ENCODE measurements at regions not wholly inside any gene's neighbourhood (a gene's known extent, or its start where the extent isn't known, plus 50 kb on each side); places are given as distances from the start of the nearest gene placed in this dataset.

- Histone ChIP-seq H3K4me3 (no peak overlapping the region), H3K36me3 (no peaks in the 10 kb centered on the region), H3K9me3 (no peaks in the 10 kb centered on the region), H3K27me3 (no peaks in the 10 kb centered on the region), H3K27ac (no peak overlapping the region), H3K4me1 (peaks cover 0 to 7% (median 0%) of the 10 kb centered on the region in 4 donors)
- no peak for TF ChIP-seq EP300 (IDR thresholded peaks at IDR 0.05)
- TF ChIP-seq CTCF (IDR thresholded peaks at IDR 0.05) = no peak
- no peak for TF ChIP-seq POLR2A (IDR thresholded peaks at IDR 0.05)
- no peak for DNase-seq (ENCODE audit: low spot score in 2 of 2)
- WGBS, 2 donors = 54 to 55% methylated on average over 2 of the region's 2 CpGs
These were observed 72.9 kb upstream of the OR5AN1 start for GRCh38 chr11:59285716-59286260.

- H3K27ac ChIP-seq = no peak overlapping the region
- H3K4me3 ChIP-seq = no peak overlapping the region
- H3K4me1 ChIP-seq = peaks cover 0 to 7% (median 0%) of the 10 kb centered on the region in 4 donors
- no peaks in the 10 kb centered on the region for H3K36me3 ChIP-seq
- no peak for DNase-seq (ENCODE audit: low spot score in 2 of 2)
- H3K27me3 ChIP-seq = no peaks in the 10 kb centered on the region
- H3K9me3 ChIP-seq = no peaks in the 10 kb centered on the region
- TF ChIP-seq POLR2A (IDR thresholded peaks at IDR 0.05) = no peak
- no peak for TF ChIP-seq EP300 (IDR thresholded peaks at IDR 0.05)
- peak in 1 of 5 experiments; percentile 6 for TF ChIP-seq CTCF (IDR thresholded peaks at IDR 0.05)
- 37 to 39% methylated on average over 5 of the region's 5 CpGs for WGBS, 2 donors
These were observed 72.0 kb upstream of the MPEG1 start for GRCh38 chr11:59284773-59285129.

- no peaks in the 10 kb centered on the region for H3K9me3 ChIP-seq
- no peak overlapping the region for H3K27ac ChIP-seq
- WGBS, 2 donors = 48 to 51% methylated on average over 14 of the region's 14 CpGs
- TF ChIP-seq EP300 (IDR thresholded peaks at IDR 0.05) = no peak
- peak; percentile 80 to 87 (median 83) for TF ChIP-seq CTCF (IDR thresholded peaks at IDR 0.05)
- H3K27me3 ChIP-seq = no peaks in the 10 kb centered on the region
- H3K36me3 ChIP-seq = no peaks in the 10 kb centered on the region
- H3K4me3 ChIP-seq = no peak overlapping the region
- DNase-seq (ENCODE audit: low spot score in 2 of 2) = peak; percentile 23 to 71
- H3K4me1 ChIP-seq = peaks cover 0 to 7% (median 0%) of the 10 kb centered on the region in 4 donors
These were observed 71.4 kb upstream of the MPEG1 start for GRCh38 chr11:59283825-59284772.

- Histone ChIP-seq H3K9me3 (no peaks in the 10 kb centered on the region), H3K36me3 (no peaks in the 10 kb centered on the region), H3K27me3 (no peaks in the 10 kb centered on the region), H3K4me3 (no peak overlapping the region), H3K4me1 (peaks cover 0 to 7% (median 0%) of the 10 kb centered on the region in 4 donors), H3K27ac (no peak overlapping the region)
- DNase-seq (ENCODE audit: low spot score in 2 of 2) = no peak
- TF ChIP-seq CTCF (IDR thresholded peaks at IDR 0.05) = no peak
- TF ChIP-seq POLR2A (IDR thresholded peaks at IDR 0.05) = no peak
- TF ChIP-seq EP300 (IDR thresholded peaks at IDR 0.05) = no peak
- WGBS, 2 donors = 82 to 83% methylated on average over 4 of the region's 4 CpGs
These were observed 70.6 kb upstream of the MPEG1 start for GRCh38 chr11:59283311-59283710.

- TF ChIP-seq POLR2A (IDR thresholded peaks at IDR 0.05) (no peak), CTCF (IDR thresholded peaks at IDR 0.05) (no peak), EP300 (IDR thresholded peaks at IDR 0.05) (no peak)
- WGBS, 2 donors = 72 to 78% methylated on average over 2 of the region's 2 CpGs
- Histone ChIP-seq H3K27ac (no peak overlapping the region), H3K27me3 (no peaks in the 10 kb centered on the region), H3K4me3 (no peak overlapping the region), H3K9me3 (peaks cover 0 to 8% (median 0%) of the 10 kb centered on the region in 4 donors), H3K36me3 (no peaks in the 10 kb centered on the region), H3K4me1 (peaks cover 0 to 7% (median 0%) of the 10 kb centered on the region in 4 donors)
- DNase-seq (ENCODE audit: low spot score in 2 of 2) = no peak
These were observed 68.5 kb upstream of the MPEG1 start for GRCh38 chr11:59281177-59281576.

Measured in tibial nerve (tissue), 4 donors.